SK-N-SH treated with all-trans-retinoic acid at 6 μM for 48 hours (cell line): ENCODE measurements at regions not wholly inside any gene's neighbourhood (a gene's known extent, or its start where the extent isn't known, plus 50 kb on each side); places are given as distances from the start of the nearest gene placed in this dataset.

Experiments
- ARNTL ChIP-seq: fragments of 450-650 bp; formaldehyde crosslinking; IDR thresholded peaks from 2 replicates; pipeline ENCODE4 v1.5.0; 2020; ENCODE audit warnings: low read depth, mild to moderate bottlenecking, moderate library complexity, borderline replicate concordance
- CREB5 ChIP-seq: fragments of 250-450 bp; sonication (Bioruptor Pico); IDR thresholded peaks from 2 replicates; pipeline ENCODE4 v1.5.1; 2020; ENCODE audit warnings: low read depth, mild to moderate bottlenecking, moderate library complexity
- TF ChIP-seq, protein P1 (sequence below): fragments of 250-450 bp; sonication (Bioruptor Pico); IDR thresholded peaks from 2 replicates; pipeline ENCODE4 v1.5.0; 2020; ENCODE audit warnings: mild to moderate bottlenecking, moderate library complexity

DNA sequence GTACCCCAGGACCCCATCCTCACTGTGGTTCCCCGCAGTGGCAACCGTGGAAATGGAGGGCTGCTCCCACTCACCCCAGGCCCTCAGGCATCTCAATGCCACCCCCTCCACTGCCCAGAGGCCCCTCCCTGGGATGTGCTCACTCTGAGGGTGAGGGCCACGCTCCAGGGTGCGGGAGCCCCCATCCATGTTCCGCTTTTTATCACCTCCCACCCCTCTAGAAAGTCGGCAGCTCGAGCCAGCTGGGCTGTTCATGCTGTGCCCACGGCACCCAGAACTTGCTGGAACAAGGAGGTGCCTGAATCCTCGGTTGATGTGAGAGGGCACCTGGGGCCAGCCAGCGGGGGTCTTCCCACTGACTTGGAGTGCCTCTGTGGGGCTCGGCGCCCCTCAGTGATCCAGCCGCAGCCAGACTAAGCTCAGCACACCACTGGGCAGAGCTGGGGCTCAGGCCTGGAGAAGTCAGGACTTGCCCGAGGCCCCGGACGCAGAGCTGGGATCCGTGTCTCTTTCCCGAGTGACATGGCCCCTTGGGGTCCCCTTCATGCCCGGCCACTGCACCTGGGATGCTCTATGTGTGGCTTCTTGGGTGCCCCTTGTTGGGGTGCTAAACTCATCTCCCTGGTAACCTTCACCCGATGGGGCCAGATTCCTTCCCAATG is 143.1 kb upstream of the GSE1 start:
- no peak for TF ChIP-seq CREB5 (CRISPR knock-in tag)
- no peak for TF ChIP-seq ARNTL (CRISPR knock-in tag)
- TF ChIP-seq, protein P1, sequence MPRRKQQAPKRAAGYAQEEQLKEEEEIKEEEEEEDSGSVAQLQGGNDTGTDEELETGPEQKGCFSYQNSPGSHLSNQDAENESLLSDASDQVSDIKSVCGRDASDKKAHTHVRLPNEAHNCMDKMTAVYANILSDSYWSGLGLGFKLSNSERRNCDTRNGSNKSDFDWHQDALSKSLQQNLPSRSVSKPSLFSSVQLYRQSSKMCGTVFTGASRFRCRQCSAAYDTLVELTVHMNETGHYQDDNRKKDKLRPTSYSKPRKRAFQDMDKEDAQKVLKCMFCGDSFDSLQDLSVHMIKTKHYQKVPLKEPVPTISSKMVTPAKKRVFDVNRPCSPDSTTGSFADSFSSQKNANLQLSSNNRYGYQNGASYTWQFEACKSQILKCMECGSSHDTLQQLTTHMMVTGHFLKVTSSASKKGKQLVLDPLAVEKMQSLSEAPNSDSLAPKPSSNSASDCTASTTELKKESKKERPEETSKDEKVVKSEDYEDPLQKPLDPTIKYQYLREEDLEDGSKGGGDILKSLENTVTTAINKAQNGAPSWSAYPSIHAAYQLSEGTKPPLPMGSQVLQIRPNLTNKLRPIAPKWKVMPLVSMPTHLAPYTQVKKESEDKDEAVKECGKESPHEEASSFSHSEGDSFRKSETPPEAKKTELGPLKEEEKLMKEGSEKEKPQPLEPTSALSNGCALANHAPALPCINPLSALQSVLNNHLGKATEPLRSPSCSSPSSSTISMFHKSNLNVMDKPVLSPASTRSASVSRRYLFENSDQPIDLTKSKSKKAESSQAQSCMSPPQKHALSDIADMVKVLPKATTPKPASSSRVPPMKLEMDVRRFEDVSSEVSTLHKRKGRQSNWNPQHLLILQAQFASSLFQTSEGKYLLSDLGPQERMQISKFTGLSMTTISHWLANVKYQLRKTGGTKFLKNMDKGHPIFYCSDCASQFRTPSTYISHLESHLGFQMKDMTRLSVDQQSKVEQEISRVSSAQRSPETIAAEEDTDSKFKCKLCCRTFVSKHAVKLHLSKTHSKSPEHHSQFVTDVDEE (CRISPR knock-in tag): no peak
